ENCODE measurements at regions not wholly inside any gene's neighbourhood (a gene's known extent, or its start where the extent isn't known, plus 50 kb on each side); places are given as distances from the start of the nearest gene placed in this dataset.
A peak's percentile ranks its signal among the peaks of the same experiment; 100 is the strongest.

DNA sequence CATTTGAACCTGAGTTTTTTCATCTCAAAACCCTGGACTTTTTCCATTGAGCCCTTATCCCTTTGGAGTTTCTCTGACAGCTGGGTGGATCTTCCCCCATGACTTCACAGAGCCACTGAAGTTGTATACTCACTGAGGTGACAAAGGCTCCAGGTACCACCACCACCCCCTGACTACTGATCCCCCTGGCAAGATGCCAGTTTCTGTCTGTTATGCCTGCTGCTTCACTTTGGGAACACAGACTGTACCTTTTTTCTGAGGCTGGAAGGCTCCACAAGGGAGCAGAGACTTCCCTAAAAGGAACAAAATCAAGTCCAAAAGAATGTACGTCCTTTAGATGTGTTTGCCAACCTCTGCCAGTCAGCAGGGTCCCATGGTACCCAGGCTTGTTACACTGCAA lies 160.3 kb upstream of the JADE1 start:
- WGBS, 2 experiments (ENCODE audit: extremely low coverage in 2 of 2, insufficient read length in 1 of 2) = no CpG with 5 or more reads among the region's 1 CpG
- Histone ChIP-seq H3K36me3 (ENCODE audit: control insufficient read depth, insufficient read depth, low read length) (no peaks in the 10 kb centered on the region), H3K56ac (ENCODE audit: extremely low read depth, insufficient read depth, low read length) (no peak overlapping the region), H3K4me1 (ENCODE audit: control insufficient read depth, insufficient read depth, low read length) (peaks cover 6% of the 10 kb centered on the region), H3K4me3 (ENCODE audit: insufficient read depth, low read depth, low read length) (no peak overlapping the region), H3K4ac (ENCODE audit: low read depth, low read length) (no peak overlapping the region; the same call in 1 of the 2 replicates), H2AK5ac (ENCODE audit: low read depth, low read length) (peak overlapping the region; percentile 36), H4K5ac (ENCODE audit: low read depth, low read length) (no peak overlapping the region), H3K14ac (replicated peaks; ENCODE audit: low read depth, low read length) (peak overlapping the region; percentile 52), H2AFZ (replicated peaks; ENCODE audit: low read length, poor library complexity) (no peak overlapping the region), H2BK120ac (ENCODE audit: low read depth, low read length) (peak overlapping the region; percentile 30; the same call in 1 of the 2 replicates), H3K27ac (ENCODE audit: insufficient read depth, low read length) (no peak overlapping the region), H3K27me3 (ENCODE audit: control insufficient read depth, insufficient read depth, low read length) (no peaks in the 10 kb centered on the region), H3K9me3 (ENCODE audit: control insufficient read depth, insufficient read depth, low read length) (no peaks in the 10 kb centered on the region), H3K9me1 (ENCODE audit: insufficient read depth, low read length) (0 out of 2 replicates have a peak, but pooled peaks cover 6% of the 10 kb centered on the region), H2BK20ac (ENCODE audit: low read depth, low read length) (0 out of 2 replicates have a peak overlapping the region, but pooled peaks have one; percentile 8), H3K9ac (ENCODE audit: low read depth, low read length) (no peak overlapping the region), H2BK5ac (ENCODE audit: low read depth, low read length, poor library complexity, severe bottlenecking) (no peak overlapping the region), H4K20me1 (ENCODE audit: insufficient read depth, low read length) (no peaks in the 10 kb centered on the region), H2AK9ac (replicated peaks; ENCODE audit: low read depth, low read length, poor library complexity) (no peak overlapping the region), H3K4me2 (ENCODE audit: low read depth, low read length) (no peak overlapping the region), H4K91ac (ENCODE audit: insufficient read depth, low read depth, low read length) (peak overlapping the region; percentile 13; the same call in 1 of the 2 replicates), H4K8ac (ENCODE audit: low read depth in 2 of 2, low read length in 2 of 2) (0 out of 4 replicates have a peak overlapping the region, but pooled peaks of 1 of the 2 experiments have one; percentile 24), H3K23ac (ENCODE audit: low read depth, low read length) (no peak overlapping the region), H3K79me1 (ENCODE audit: low read depth in 1 of 2, low read length in 2 of 2) (no peaks in the 10 kb centered on the region), H3K18ac (ENCODE audit: low read depth, low read length) (no peak overlapping the region), H2BK15ac (ENCODE audit: low read depth, low read length) (0 out of 3 replicates have a peak overlapping the region, but pooled peaks have one; percentile 24)
- dilution Hi-C loops (cut with HindIII; ENCODE audit: low sequenced_read_pairs, unreplicated experiment) = no loop called here
- CTCF ChIA-PET = no interaction called here
- ATAC-seq (ENCODE audit: low read depth) (no peak), DNase-seq (no peak)
- in situ Hi-C loops (cut with MboI; ENCODE audit: low sequenced_read_pairs) = no loop called here
- TF ChIP-seq CEBPB (IDR thresholded peaks at IDR 0.05; ENCODE audit: low read depth, low read length) (no peak), NFE2L2 (IDR thresholded peaks at IDR 0.05; ENCODE audit: low read depth, low read length) (no peak), RFX5 (IDR thresholded peaks at IDR 0.05; ENCODE audit: low read depth, low read length) (no peak), RCOR1 (IDR thresholded peaks at IDR 0.05; ENCODE audit: insufficient replicate concordance, low read length) (no peak)
- TF ChIP-seq, protein P1, sequence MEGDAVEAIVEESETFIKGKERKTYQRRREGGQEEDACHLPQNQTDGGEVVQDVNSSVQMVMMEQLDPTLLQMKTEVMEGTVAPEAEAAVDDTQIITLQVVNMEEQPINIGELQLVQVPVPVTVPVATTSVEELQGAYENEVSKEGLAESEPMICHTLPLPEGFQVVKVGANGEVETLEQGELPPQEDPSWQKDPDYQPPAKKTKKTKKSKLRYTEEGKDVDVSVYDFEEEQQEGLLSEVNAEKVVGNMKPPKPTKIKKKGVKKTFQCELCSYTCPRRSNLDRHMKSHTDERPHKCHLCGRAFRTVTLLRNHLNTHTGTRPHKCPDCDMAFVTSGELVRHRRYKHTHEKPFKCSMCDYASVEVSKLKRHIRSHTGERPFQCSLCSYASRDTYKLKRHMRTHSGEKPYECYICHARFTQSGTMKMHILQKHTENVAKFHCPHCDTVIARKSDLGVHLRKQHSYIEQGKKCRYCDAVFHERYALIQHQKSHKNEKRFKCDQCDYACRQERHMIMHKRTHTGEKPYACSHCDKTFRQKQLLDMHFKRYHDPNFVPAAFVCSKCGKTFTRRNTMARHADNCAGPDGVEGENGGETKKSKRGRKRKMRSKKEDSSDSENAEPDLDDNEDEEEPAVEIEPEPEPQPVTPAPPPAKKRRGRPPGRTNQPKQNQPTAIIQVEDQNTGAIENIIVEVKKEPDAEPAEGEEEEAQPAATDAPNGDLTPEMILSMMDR (conservative IDR thresholded peaks at IDR 0.05; ENCODE audit: low read depth, low read length) = no peak
- BruUV-seq (replicated peaks) = no TSS peak
- intact Hi-C loops (cut with micrococcal nuclease) = no loop called here
- POLR2A ChIA-PET (ENCODE audit: unreplicated experiment) = no interaction called here

Measured in IMR-90 (cell line).